ENCODE measurements at regions not wholly inside any gene's neighbourhood (a gene's known extent, or its start where the extent isn't known, plus 50 kb on each side); places are given as distances from the start of the nearest gene placed in this dataset.
"Not testable (repeated sequence)": the region's sequence is repeated elsewhere in the genome, so short reads cannot be mapped to it uniquely, and the experiment has no call there.

- no peak for ATAC-seq
- CTCF ChIA-PET, result no interaction called here
Measured at GRCh38 chr4:151584101-151584500, 175.1 kb downstream of the FHIP1A start.

GRCh38 chr4:151595629-151596028, 165.2 kb downstream of the GATB start:
- H3K36me3 Mint-ChIP-seq (ENCODE audit: low read depth); H3K27me3 Mint-ChIP-seq; POLR2A ChIA-PET: not testable (repeated sequence)

More at GRCh38 chr4:151584101-151584500, 175.1 kb downstream of the FHIP1A start:
- POLR2A ChIA-PET, result interaction anchor here (0.9 kb wide), 1 partner anchor 307 kb away, joined by 3 read pairs; no protein-coding TSS in a partner anchor
- intact Hi-C loops (cut with micrococcal nuclease), result no loop called here
- H3K27me3 Mint-ChIP-seq, result peaks cover 7% of the 10 kb centered on the region
- no peak overlapping the region for H3K4me3 Mint-ChIP-seq
- H3K9me3 Mint-ChIP-seq, result no peaks in the 10 kb centered on the region
- no peaks in the 10 kb centered on the region for H3K4me1 Mint-ChIP-seq (ENCODE audit: low read depth)
- H3K36me3 Mint-ChIP-seq (ENCODE audit: low read depth), result no peaks in the 10 kb centered on the region
- no peak for TF ChIP-seq CTCF (IDR thresholded peaks at IDR 0.05)
- no peak overlapping the region for H3K27ac Mint-ChIP-seq
- no peak for DNase-seq

GRCh38 chr4:151597691-151598090, 163.1 kb downstream of the GATB start:
- H3K9me3 Mint-ChIP-seq; DNase-seq; POLR2A ChIA-PET; H3K4me1 Mint-ChIP-seq (ENCODE audit: low read depth); H3K27ac Mint-ChIP-seq; intact Hi-C loops (cut with micrococcal nuclease); H3K27me3 Mint-ChIP-seq; H3K4me3 Mint-ChIP-seq; H3K36me3 Mint-ChIP-seq (ENCODE audit: low read depth); ATAC-seq: not testable (repeated sequence)
- CTCF ChIA-PET, result interaction anchor here (1.1 kb wide), 1 partner anchor 10 kb away, joined by 3 read pairs; no protein-coding TSS in a partner anchor

More at GRCh38 chr4:151595629-151596028, 165.2 kb downstream of the GATB start:
- H3K27ac Mint-ChIP-seq; DNase-seq; intact Hi-C loops (cut with micrococcal nuclease); H3K4me3 Mint-ChIP-seq; H3K9me3 Mint-ChIP-seq; ATAC-seq; CTCF ChIA-PET; H3K4me1 Mint-ChIP-seq (ENCODE audit: low read depth): not testable (repeated sequence)

- H3K27ac Mint-ChIP-seq, result no peak overlapping the region
- no peak overlapping the region for H3K4me3 Mint-ChIP-seq
- CTCF ChIA-PET, result no interaction called here
- H3K36me3 Mint-ChIP-seq (ENCODE audit: low read depth), result no peaks in the 10 kb centered on the region
- peaks cover 2% of the 10 kb centered on the region for H3K27me3 Mint-ChIP-seq
- H3K9me3 Mint-ChIP-seq, result no peaks in the 10 kb centered on the region
- no peak for DNase-seq
- H3K4me1 Mint-ChIP-seq (ENCODE audit: low read depth), result no peaks in the 10 kb centered on the region
- ATAC-seq, result no peak
- intact Hi-C loops (cut with micrococcal nuclease), result no loop called here
- POLR2A ChIA-PET, result no interaction called here
- no peak for TF ChIP-seq CTCF (IDR thresholded peaks at IDR 0.05)
Measured at GRCh38 chr4:151599863-151600262, 160.9 kb downstream of the GATB start.

GRCh38 chr4:151600432-151600831, 160.4 kb downstream of the GATB start:
- intact Hi-C loops (cut with micrococcal nuclease), result no loop called here
- peaks cover 3% of the 10 kb centered on the region for H3K27me3 Mint-ChIP-seq

More at GRCh38 chr4:151600432-151600831, 160.4 kb downstream of the GATB start:
- Mint-ChIP-seq H3K4me3 (no peak overlapping the region), H3K4me1 (ENCODE audit: low read depth) (no peaks in the 10 kb centered on the region), H3K27ac (no peak overlapping the region), H3K9me3 (no peaks in the 10 kb centered on the region), H3K36me3 (ENCODE audit: low read depth) (no peaks in the 10 kb centered on the region)
- CTCF ChIA-PET, result no interaction called here
- POLR2A ChIA-PET, result interaction anchor here (0.7 kb wide), 1 partner anchor 43 kb away, joined by 3 read pairs; no protein-coding TSS in a partner anchor
- TF ChIP-seq CTCF (IDR thresholded peaks at IDR 0.05), result no peak
- ATAC-seq (no peak), DNase-seq (no peak)
